Activated T-cell treated with anti-CD3 and anti-CD28 coated beads, Interleukin-2, amount 50 U/mL, for 72 hours (primary cell): ENCODE measurements at regions not wholly inside any gene's neighbourhood (a gene's known extent, or its start where the extent isn't known, plus 50 kb on each side); places are given as distances from the start of the nearest gene placed in this dataset.

Source experiments
- ATAC-seq, 2 donors: fragments of 150-1000 bp; cut with Tn5 transposase; replicated peaks in 1 of 2; 2 replicates each; pipeline ENCODE4 v1.10.0; 2021; ENCODE audit warnings: moderate library complexity in 2 of 2, mild to moderate bottlenecking in 1 of 2
- DNase-seq, 2 donors: peaks; one replicate each; pipeline ENCODE4 v3.0.0; 2021 to 2022; ENCODE audit warnings: mixed read lengths in 1 of 2
- H3K27ac Mint-ChIP-seq: one replicate; pipeline ENCODE4 v1.8.0; 2022; ENCODE audit warnings: mild to moderate bottlenecking, moderate library complexity, mixed read lengths
- H3K27me3 Mint-ChIP-seq: one replicate; pipeline ENCODE4 v1.8.0; 2022; ENCODE audit warnings: low read depth, mixed read lengths
- H3K36me3 Mint-ChIP-seq, 2 donors: one replicate each; pipeline ENCODE4 v1.8.0; 2022; ENCODE audit warnings: mixed read lengths in 2 of 2, mild to moderate bottlenecking in 1 of 2; ENCODE audit not compliant: insufficient read depth in 2 of 2
- H3K4me1 Mint-ChIP-seq: one replicate; pipeline ENCODE4 v1.8.0; 2022; ENCODE audit warnings: low read depth, mixed read lengths
- H3K4me3 Mint-ChIP-seq, 2 donors: one replicate each; pipeline ENCODE4 v1.8.0; 2022; ENCODE audit warnings: mild to moderate bottlenecking in 2 of 2, mixed read lengths in 2 of 2, moderate library complexity in 2 of 2
- H3K9me3 Mint-ChIP-seq, 2 donors: one replicate each; pipeline ENCODE4 v1.8.0; 2022; ENCODE audit warnings: mixed read lengths in 2 of 2

GRCh38 chr21:16633831-16634459, 878.9 kb upstream of the CXADR start:
- Mint-ChIP-seq H3K27me3 (no peaks in the 10 kb centered on the region), H3K36me3 (no peaks in the 10 kb centered on the region), H3K4me1 (no peaks in the 10 kb centered on the region), H3K27ac (no peak overlapping the region), H3K9me3 (no peaks in the 10 kb centered on the region), H3K4me3 (no peak overlapping the region)
- DNase-seq (no peak), ATAC-seq (no peak)

GRCh38 chr21:16634515-16634914, 878.3 kb upstream of the CXADR start:
- Mint-ChIP-seq H3K4me3 (no peak overlapping the region), H3K36me3 (no peaks in the 10 kb centered on the region), H3K27ac (no peak overlapping the region), H3K27me3 (no peaks in the 10 kb centered on the region), H3K9me3 (peaks cover 0 to 4% of the 10 kb centered on the region in 2 donors), H3K4me1 (no peaks in the 10 kb centered on the region)
- DNase-seq = no peak
- ATAC-seq = no peak

GRCh38 chr21:16640297-16641027, 872.4 kb upstream of the CXADR start:
- Mint-ChIP-seq H3K36me3 (no peaks in the 10 kb centered on the region), H3K27me3 (no peaks in the 10 kb centered on the region), H3K9me3 (peaks cover 0 to 6% of the 10 kb centered on the region in 2 donors), H3K4me1 (no peaks in the 10 kb centered on the region), H3K4me3 (no peak overlapping the region), H3K27ac (no peak overlapping the region)
- DNase-seq (no peak), ATAC-seq (no peak)

- ATAC-seq = no peak
- Mint-ChIP-seq H3K36me3 (no peaks in the 10 kb centered on the region), H3K4me3 (no peak overlapping the region), H3K9me3 (peaks cover 2 to 6% of the 10 kb centered on the region in 2 donors), H3K27ac (no peak overlapping the region), H3K4me1 (no peaks in the 10 kb centered on the region), H3K27me3 (no peaks in the 10 kb centered on the region)
- no peak for DNase-seq
Measured at GRCh38 chr21:16642353-16642752, 870.5 kb upstream of the CXADR start.

- Mint-ChIP-seq H3K4me1 (no peaks in the 10 kb centered on the region), H3K9me3 (peaks cover 5 to 6% of the 10 kb centered on the region in 2 donors), H3K4me3 (no peak overlapping the region), H3K36me3 (no peaks in the 10 kb centered on the region), H3K27me3 (no peaks in the 10 kb centered on the region), H3K27ac (no peak overlapping the region)
- ATAC-seq (no peak), DNase-seq (no peak)
Measured at GRCh38 chr21:16644685-16645084, 868.2 kb upstream of the CXADR start.

GRCh38 chr21:16650714-16651366, 862.0 kb upstream of the CXADR start:
- ATAC-seq = no peak
- Mint-ChIP-seq H3K9me3 (peaks cover 2 to 8% of the 10 kb centered on the region in 2 donors), H3K36me3 (no peaks in the 10 kb centered on the region), H3K27ac (no peak overlapping the region), H3K27me3 (no peaks in the 10 kb centered on the region), H3K4me3 (no peak overlapping the region), H3K4me1 (no peaks in the 10 kb centered on the region)
- DNase-seq = no peak

- Mint-ChIP-seq H3K27ac (no peak overlapping the region), H3K27me3 (no peaks in the 10 kb centered on the region), H3K4me3 (no peak overlapping the region), H3K36me3 (no peaks in the 10 kb centered on the region), H3K4me1 (no peaks in the 10 kb centered on the region), H3K9me3 (peaks cover 3 to 8% of the 10 kb centered on the region in 2 donors)
- DNase-seq (no peak), ATAC-seq (no peak)
Measured at GRCh38 chr21:16651956-16652355, 860.9 kb upstream of the CXADR start.

- Mint-ChIP-seq H3K36me3 (no peaks in the 10 kb centered on the region), H3K27me3 (no peaks in the 10 kb centered on the region), H3K27ac (no peak overlapping the region), H3K4me3 (no peak overlapping the region), H3K4me1 (no peaks in the 10 kb centered on the region), H3K9me3 (no peaks in the 10 kb centered on the region)
- ATAC-seq = no peak
- DNase-seq = no peak
Measured at GRCh38 chr21:16663436-16663835, 849.4 kb upstream of the CXADR start.

- no peaks in the 10 kb centered on the region for H3K27me3 Mint-ChIP-seq
- no peak overlapping the region for H3K27ac Mint-ChIP-seq
- DNase-seq (no peak), ATAC-seq (no peak)
- H3K4me3 Mint-ChIP-seq = no peak overlapping the region
- no peaks in the 10 kb centered on the region for H3K9me3 Mint-ChIP-seq
- no peaks in the 10 kb centered on the region for H3K4me1 Mint-ChIP-seq
- no peaks in the 10 kb centered on the region for H3K36me3 Mint-ChIP-seq
Measured at GRCh38 chr21:16667395-16667794, 845.4 kb upstream of the CXADR start.

- no peaks in the 10 kb centered on the region for H3K36me3 Mint-ChIP-seq
- DNase-seq = no peak
- peaks cover 0 to 1% of the 10 kb centered on the region in 2 donors for H3K9me3 Mint-ChIP-seq
- no peak overlapping the region for H3K27ac Mint-ChIP-seq
- no peak overlapping the region for H3K4me3 Mint-ChIP-seq
- ATAC-seq = no peak
- H3K27me3 Mint-ChIP-seq = no peaks in the 10 kb centered on the region
- no peaks in the 10 kb centered on the region for H3K4me1 Mint-ChIP-seq
Measured at GRCh38 chr21:16674949-16675348, 837.9 kb upstream of the CXADR start.

- H3K27ac Mint-ChIP-seq = no peak overlapping the region
- ATAC-seq (no peak), DNase-seq (no peak)
- no peak overlapping the region for H3K4me3 Mint-ChIP-seq
- no peaks in the 10 kb centered on the region for H3K36me3 Mint-ChIP-seq
- H3K27me3 Mint-ChIP-seq = no peaks in the 10 kb centered on the region
- no peaks in the 10 kb centered on the region for H3K4me1 Mint-ChIP-seq
- peaks cover 0 to 1% of the 10 kb centered on the region in 2 donors for H3K9me3 Mint-ChIP-seq
Measured at GRCh38 chr21:16676391-16676790, 836.5 kb upstream of the CXADR start.

GRCh38 chr21:16678429-16679160, 834.2 kb upstream of the CXADR start:
- no peak for ATAC-seq
- Mint-ChIP-seq H3K4me1 (no peaks in the 10 kb centered on the region), H3K27me3 (no peaks in the 10 kb centered on the region), H3K4me3 (no peak overlapping the region), H3K36me3 (no peaks in the 10 kb centered on the region), H3K27ac (no peak overlapping the region), H3K9me3 (peaks cover 0 to 2% of the 10 kb centered on the region in 2 donors)
- DNase-seq = no peak

- no peak for DNase-seq
Measured at GRCh38 chr21:16695074-16695473, 817.8 kb upstream of the CXADR start.

More at GRCh38 chr21:16695074-16695473, 817.8 kb upstream of the CXADR start:
- no peaks in the 10 kb centered on the region for H3K27me3 Mint-ChIP-seq
- no peak overlapping the region for H3K4me3 Mint-ChIP-seq
- H3K4me1 Mint-ChIP-seq = no peaks in the 10 kb centered on the region
- H3K36me3 Mint-ChIP-seq = peaks cover 0 to 4% of the 10 kb centered on the region in 2 donors
- no peak overlapping the region for H3K27ac Mint-ChIP-seq
- H3K9me3 Mint-ChIP-seq = peaks cover 14 to 22% of the 10 kb centered on the region in 2 donors
- no peak for ATAC-seq
